Effector memory CD8-positive, alpha-beta T cell (primary cell): ENCODE measurements at regions not wholly inside any gene's neighbourhood (a gene's known extent, or its start where the extent isn't known, plus 50 kb on each side); places are given as distances from the start of the nearest gene placed in this dataset.
"Not testable (repeated sequence)": the region's sequence is repeated elsewhere in the genome, so short reads cannot be mapped to it uniquely, and the experiment has no call there.

Experiments
- ATAC-seq: fragments of 150-1000 bp; cut with Tn5 transposase; replicated peaks from 2 replicates; pipeline ENCODE4 v1.10.0; 2021; ENCODE audit warnings: mild to moderate bottlenecking, moderate library complexity
- DNase-seq, 3 experiments: peaks; one replicate each; pipeline ENCODE4 v3.0.0; 2021
- H3K27ac Mint-ChIP-seq, 2 donors: one replicate each; pipeline ENCODE4 v1.8.0; 2022; ENCODE audit warnings: mild to moderate bottlenecking in 2 of 2, mixed read lengths in 2 of 2, moderate library complexity in 2 of 2
- H3K27me3 Mint-ChIP-seq, 2 donors: one replicate each; pipeline ENCODE4 v1.8.0; 2022; ENCODE audit warnings: mixed read lengths in 2 of 2
- H3K36me3 Mint-ChIP-seq: one replicate; pipeline ENCODE4 v1.8.0; 2022; ENCODE audit warnings: mild to moderate bottlenecking, moderate library complexity, mixed read lengths; ENCODE audit not compliant: insufficient read depth
- H3K4me1 Mint-ChIP-seq, 2 donors: one replicate each; pipeline ENCODE4 v1.8.0; 2022; ENCODE audit warnings: low read depth in 2 of 2, mixed read lengths in 2 of 2
- H3K4me3 Mint-ChIP-seq, 2 donors: one replicate each; pipeline ENCODE4 v1.8.0; 2022; ENCODE audit warnings: mild to moderate bottlenecking in 2 of 2, mixed read lengths in 2 of 2, moderate library complexity in 2 of 2
- H3K9me3 Mint-ChIP-seq, 2 donors: one replicate each; pipeline ENCODE4 v1.8.0; 2022; ENCODE audit warnings: mixed read lengths in 2 of 2

DNA sequence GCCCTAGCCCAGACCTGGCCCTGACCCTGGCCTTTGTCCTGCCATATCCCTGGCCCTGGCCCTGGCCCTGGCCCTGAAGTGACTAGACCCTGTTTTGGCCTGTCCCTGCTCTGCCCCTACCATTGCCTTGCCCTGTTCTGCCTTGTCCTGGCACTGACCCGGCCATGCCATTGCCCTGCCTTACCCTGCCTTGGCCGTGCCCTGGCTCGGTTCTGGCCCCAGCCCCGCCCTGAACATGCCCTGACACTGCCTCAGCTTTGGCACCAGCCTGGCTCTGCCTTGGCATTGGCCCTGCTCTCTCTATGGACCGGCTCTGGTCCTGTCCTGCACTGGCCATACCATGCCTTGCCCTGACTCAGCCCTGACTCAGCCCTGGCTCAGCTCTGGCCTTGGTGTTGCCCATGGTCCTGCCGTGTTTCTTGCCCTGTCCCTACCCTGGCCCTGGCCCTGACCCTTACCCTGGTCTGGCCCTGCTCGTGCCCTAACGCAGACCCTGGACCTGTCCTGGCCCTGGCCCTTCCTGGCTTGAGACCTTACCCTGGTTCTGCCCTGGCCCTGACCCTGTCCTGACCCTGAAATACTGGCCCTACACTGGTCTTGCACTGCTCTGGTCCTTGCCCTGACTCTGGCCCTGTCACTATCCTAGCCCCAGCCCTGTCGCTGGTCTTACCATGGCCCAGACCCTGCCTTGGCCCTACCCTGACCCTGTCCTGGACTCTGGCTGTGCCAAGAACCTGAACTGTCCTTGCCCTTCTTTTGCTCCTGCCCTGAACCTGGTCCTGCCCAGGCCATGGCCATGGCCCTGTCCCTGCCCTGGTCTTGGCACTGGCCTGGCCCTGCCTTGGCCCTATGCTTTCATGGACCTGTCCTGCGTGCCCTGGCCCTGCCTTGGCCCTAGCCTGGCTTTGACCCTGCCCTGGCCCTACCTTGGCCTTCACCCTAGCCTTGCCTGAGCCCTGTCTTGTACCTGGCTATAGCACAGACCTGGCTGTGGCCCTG lies 224.6 kb downstream of the LIPI start:
- H3K4me3 Mint-ChIP-seq, H3K36me3 Mint-ChIP-seq, ATAC-seq, DNase-seq, H3K9me3 Mint-ChIP-seq, H3K27me3 Mint-ChIP-seq, H3K4me1 Mint-ChIP-seq, H3K27ac Mint-ChIP-seq: not testable (repeated sequence)

GRCh38 chr21:13985137-13985864 lies 225.5 kb downstream of the LIPI start:
- not testable (repeated sequence) for DNase-seq, H3K4me3 Mint-ChIP-seq, H3K27ac Mint-ChIP-seq, H3K36me3 Mint-ChIP-seq, ATAC-seq, H3K4me1 Mint-ChIP-seq, H3K27me3 Mint-ChIP-seq, H3K9me3 Mint-ChIP-seq

- not testable (repeated sequence) for H3K4me3 Mint-ChIP-seq, H3K4me1 Mint-ChIP-seq, H3K9me3 Mint-ChIP-seq
Measured at GRCh38 chr21:13984728-13985127, 226.0 kb downstream of the LIPI start.

GRCh38 chr21:13981176-13982087 lies 229.3 kb downstream of the LIPI start:
- not testable (repeated sequence) for H3K9me3 Mint-ChIP-seq, H3K27me3 Mint-ChIP-seq, H3K4me1 Mint-ChIP-seq, ATAC-seq, DNase-seq, H3K36me3 Mint-ChIP-seq, H3K27ac Mint-ChIP-seq
- peak overlapping the region; percentile 88 to 89 for H3K4me3 Mint-ChIP-seq

More at GRCh38 chr21:13984728-13985127, 226.0 kb downstream of the LIPI start:
- not testable (repeated sequence) for DNase-seq, H3K27ac Mint-ChIP-seq, H3K27me3 Mint-ChIP-seq, H3K36me3 Mint-ChIP-seq, ATAC-seq

DNA sequence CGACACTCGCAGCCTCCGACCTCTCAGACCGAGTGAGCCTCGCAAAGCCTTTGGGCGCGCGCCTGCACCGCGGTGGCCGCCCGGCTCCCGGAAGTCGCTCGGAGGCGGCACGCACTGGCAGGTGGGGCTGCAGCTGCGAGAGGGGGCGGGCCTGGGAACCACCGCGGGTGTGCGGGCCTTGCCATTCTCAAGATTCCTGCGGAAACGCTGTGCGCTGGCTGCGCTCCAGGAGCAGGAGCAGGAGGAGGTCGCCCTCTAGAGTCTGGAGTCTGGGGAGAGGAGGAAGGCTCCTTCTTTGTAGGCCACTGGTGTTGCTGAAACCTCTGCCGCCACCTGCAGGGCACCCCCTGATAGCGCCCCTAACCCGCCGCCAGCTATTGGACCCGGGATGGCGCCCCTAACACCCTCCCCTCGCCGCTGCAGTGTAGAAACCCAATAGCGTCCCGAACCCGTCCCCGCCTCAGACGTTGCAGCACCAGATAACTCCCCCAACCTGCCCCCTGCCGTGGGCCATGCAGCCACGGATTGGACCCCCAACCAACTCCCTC lies 230.6 kb downstream of the LIPI start:
- H3K4me3 Mint-ChIP-seq: peak overlapping the region; percentile 88 to 89
- not testable (repeated sequence) for H3K27me3 Mint-ChIP-seq, H3K36me3 Mint-ChIP-seq, H3K9me3 Mint-ChIP-seq, H3K4me1 Mint-ChIP-seq
- peak; percentile 88 for ATAC-seq
- DNase-seq: peak; percentile 40 to 74 (median 54)
- peak overlapping the region; percentile 92 to 95 for H3K27ac Mint-ChIP-seq

DNA sequence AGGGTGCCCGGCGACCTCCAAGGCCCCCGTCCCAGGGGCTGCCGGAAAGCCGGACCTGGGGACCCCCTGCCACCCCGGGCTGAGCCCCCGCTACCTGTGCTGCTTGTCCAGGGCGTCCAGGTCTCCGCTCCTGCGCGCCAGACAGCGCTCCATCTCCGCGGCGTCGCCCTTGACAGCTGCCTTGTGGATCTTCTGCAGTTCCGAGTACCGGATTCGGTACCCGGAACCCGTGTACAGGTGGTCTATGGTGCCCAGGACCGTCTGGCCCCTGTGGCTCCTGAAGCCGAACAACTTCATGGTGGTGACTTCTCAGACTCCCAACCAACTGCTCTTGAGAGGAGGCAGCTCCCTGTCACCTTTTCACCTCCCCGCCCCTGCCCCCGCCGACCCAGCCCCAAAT lies 231.1 kb downstream of the LIPI start:
- H3K9me3 Mint-ChIP-seq, H3K27me3 Mint-ChIP-seq, H3K4me1 Mint-ChIP-seq, H3K36me3 Mint-ChIP-seq, DNase-seq: not testable (repeated sequence)
- peak; percentile 26 for ATAC-seq
- H3K4me3 Mint-ChIP-seq: peak overlapping the region; percentile 88 to 89
- peak overlapping the region; percentile 92 to 95 for H3K27ac Mint-ChIP-seq

- not testable (repeated sequence) for H3K27ac Mint-ChIP-seq
Measured at GRCh38 chr21:13974582-13974981, 236.2 kb downstream of the LIPI start.

GRCh38 chr21:13969853-13970252 lies 240.9 kb downstream of the LIPI start:
- H3K4me3 Mint-ChIP-seq, H3K9me3 Mint-ChIP-seq, DNase-seq, H3K27ac Mint-ChIP-seq, ATAC-seq, H3K4me1 Mint-ChIP-seq, H3K27me3 Mint-ChIP-seq, H3K36me3 Mint-ChIP-seq: not testable (repeated sequence)

More at GRCh38 chr21:13974582-13974981, 236.2 kb downstream of the LIPI start:
- not testable (repeated sequence) for ATAC-seq, H3K36me3 Mint-ChIP-seq, DNase-seq, H3K9me3 Mint-ChIP-seq, H3K27me3 Mint-ChIP-seq, H3K4me1 Mint-ChIP-seq, H3K4me3 Mint-ChIP-seq

GRCh38 chr21:13969002-13969401 lies 241.8 kb downstream of the LIPI start:
- not testable (repeated sequence) for H3K36me3 Mint-ChIP-seq, DNase-seq, H3K4me3 Mint-ChIP-seq, H3K27ac Mint-ChIP-seq, H3K9me3 Mint-ChIP-seq, H3K27me3 Mint-ChIP-seq, ATAC-seq, H3K4me1 Mint-ChIP-seq

DNA sequence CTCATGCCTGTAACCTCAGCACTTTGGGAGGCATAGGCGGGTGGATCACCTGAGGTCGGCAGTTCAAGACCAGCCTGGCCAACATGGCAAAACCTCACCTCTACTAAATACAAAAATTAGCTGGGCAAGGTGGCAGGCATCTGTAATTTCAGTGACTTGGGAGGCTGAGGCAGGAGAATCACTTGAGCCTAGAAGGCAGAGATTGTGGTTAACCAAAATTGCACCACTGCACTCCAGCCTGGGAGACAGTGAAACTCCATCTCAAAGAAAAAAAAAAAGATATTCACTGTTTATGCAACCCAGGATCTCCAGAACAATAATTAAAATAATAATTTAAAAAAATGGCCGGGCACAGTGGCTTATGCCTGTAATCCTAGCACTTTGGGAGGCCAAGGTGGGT lies 247.5 kb downstream of the LIPI start:
- not testable (repeated sequence) for DNase-seq, H3K27me3 Mint-ChIP-seq, ATAC-seq, H3K27ac Mint-ChIP-seq, H3K36me3 Mint-ChIP-seq, H3K4me1 Mint-ChIP-seq, H3K4me3 Mint-ChIP-seq, H3K9me3 Mint-ChIP-seq

GRCh38 chr21:13937236-13937635 lies 273.5 kb downstream of the LIPI start:
- ATAC-seq (no peak), DNase-seq (no peak)
- H3K9me3 Mint-ChIP-seq: no peaks in the 10 kb centered on the region
- H3K4me3 Mint-ChIP-seq: no peak overlapping the region
- no peak overlapping the region for H3K27ac Mint-ChIP-seq
- peaks cover 14% of the 10 kb centered on the region for H3K36me3 Mint-ChIP-seq
- no peaks in the 10 kb centered on the region for H3K4me1 Mint-ChIP-seq
- no peaks in the 10 kb centered on the region for H3K27me3 Mint-ChIP-seq

DNA sequence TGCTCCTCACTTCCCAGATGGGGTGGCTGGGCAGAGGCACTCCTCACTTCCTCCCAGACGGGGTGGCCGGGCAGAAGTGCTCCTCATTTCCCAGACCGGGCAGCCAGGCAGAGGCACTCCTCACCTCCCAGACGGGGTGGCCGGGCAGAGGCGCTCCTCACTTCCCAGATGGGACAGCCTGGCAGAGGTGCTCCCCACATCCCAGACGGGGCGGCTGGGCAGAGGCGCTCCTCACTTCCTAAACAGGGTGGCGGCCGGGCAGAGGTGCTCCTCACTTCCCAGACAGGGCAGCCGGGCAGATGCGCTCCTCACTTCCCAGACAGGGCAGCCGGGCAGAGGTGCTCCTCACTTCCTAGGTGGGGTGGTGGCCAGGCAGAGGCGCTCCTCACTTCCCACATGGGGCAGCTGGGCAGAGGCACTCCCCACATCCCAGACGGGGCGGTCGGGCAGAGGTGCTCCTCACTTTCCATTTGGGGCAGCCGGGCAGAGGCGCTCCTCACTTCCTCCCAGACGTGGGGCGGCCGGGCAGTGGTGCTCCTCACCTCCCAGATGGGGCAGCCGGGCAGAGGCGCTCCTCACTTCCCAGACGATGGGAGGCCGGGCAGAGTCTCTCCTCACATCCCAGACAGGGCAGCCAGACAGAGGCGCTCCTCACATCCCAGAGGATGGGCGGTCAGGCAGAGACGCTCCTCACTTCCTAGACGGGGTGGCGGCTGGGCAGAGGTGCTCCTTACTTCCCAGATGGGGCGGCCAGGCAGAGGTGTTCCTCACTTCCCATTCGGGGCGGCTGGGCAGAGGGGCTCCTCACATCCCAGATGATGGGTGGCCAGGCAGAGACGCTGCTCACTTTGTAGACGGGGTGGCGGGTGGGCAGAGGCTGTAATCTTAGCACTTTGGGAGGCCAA lies 274.5 kb downstream of the LIPI start:
- ATAC-seq, H3K4me1 Mint-ChIP-seq, H3K27me3 Mint-ChIP-seq, H3K9me3 Mint-ChIP-seq, H3K4me3 Mint-ChIP-seq, H3K27ac Mint-ChIP-seq, DNase-seq: not testable (repeated sequence)
- peaks cover 14% of the 10 kb centered on the region for H3K36me3 Mint-ChIP-seq
